ENCODE measurements at regions not wholly inside any gene's neighbourhood (a gene's known extent, or its start where the extent isn't known, plus 50 kb on each side); places are given as distances from the start of the nearest gene placed in this dataset.
"Not testable (repeated sequence)": the region's sequence is repeated elsewhere in the genome, so short reads cannot be mapped to it uniquely, and the experiment has no call there.

GRCh38 chr7:63856466-63856865 lies 142.2 kb upstream of the ZNF722 start:
- DNase-seq (ENCODE audit: extremely low read depth in 1 of 2, low read depth in 1 of 2), result not testable (repeated sequence)

GRCh38 chr7:63867127-63867526 lies 131.5 kb upstream of the ZNF722 start:
- no peak for DNase-seq (ENCODE audit: extremely low read depth in 1 of 2, low read depth in 1 of 2)

GRCh38 chr7:63874242-63874641 lies 124.4 kb upstream of the ZNF722 start:
- not testable (repeated sequence) for DNase-seq (ENCODE audit: extremely low read depth in 1 of 2, low read depth in 1 of 2)

GRCh38 chr7:63876707-63877322 lies 121.8 kb upstream of the ZNF722 start:
- no peak for DNase-seq (ENCODE audit: extremely low read depth in 1 of 2, low read depth in 1 of 2)

GRCh38 chr7:63887031-63887430 lies 111.6 kb upstream of the ZNF722 start:
- no peak for DNase-seq (ENCODE audit: extremely low read depth in 1 of 2, low read depth in 1 of 2)

GRCh38 chr7:63899691-63900393 lies 98.8 kb upstream of the ZNF722 start:
- DNase-seq (ENCODE audit: extremely low read depth in 1 of 2, low read depth in 1 of 2), result peak; percentile 63 to 70

GRCh38 chr7:63900394-63901203 lies 98.0 kb upstream of the ZNF722 start:
- DNase-seq (ENCODE audit: extremely low read depth in 1 of 2, low read depth in 1 of 2), result peak; percentile 80 to 83

- not testable (repeated sequence) for DNase-seq (ENCODE audit: extremely low read depth in 1 of 2, low read depth in 1 of 2)
Measured at GRCh38 chr7:63901204-63901506, 97.5 kb upstream of the ZNF722 start.

GRCh38 chr7:63918986-63919385 lies 79.7 kb upstream of the ZNF722 start:
- no peak for DNase-seq (ENCODE audit: extremely low read depth in 1 of 2, low read depth in 1 of 2)

- DNase-seq (ENCODE audit: extremely low read depth in 1 of 2, low read depth in 1 of 2), result no peak
Measured at GRCh38 chr7:63925262-63925625, 73.4 kb upstream of the ZNF722 start.

GRCh38 chr7:63925626-63926460 lies 72.8 kb upstream of the ZNF722 start:
- DNase-seq (ENCODE audit: extremely low read depth in 1 of 2, low read depth in 1 of 2), result peak; percentile 80 to 82

- DNase-seq (ENCODE audit: extremely low read depth in 1 of 2, low read depth in 1 of 2), result no peak
Measured at GRCh38 chr7:63927261-63927660, 71.4 kb upstream of the ZNF722 start.

- DNase-seq (ENCODE audit: extremely low read depth in 1 of 2, low read depth in 1 of 2), result no peak
Measured at GRCh38 chr7:63931057-63931600, 67.5 kb upstream of the ZNF722 start.

- no peak for DNase-seq (ENCODE audit: extremely low read depth in 1 of 2, low read depth in 1 of 2)
Measured at GRCh38 chr7:63931985-63932577, 66.6 kb upstream of the ZNF722 start.
